Neuronal stem cell (in vitro differentiated cells): ENCODE measurements at regions not wholly inside any gene's neighbourhood (a gene's known extent, or its start where the extent isn't known, plus 50 kb on each side); places are given as distances from the start of the nearest gene placed in this dataset. TPM values are rescaled to one million over a fixed set of nuclear protein-coding genes. Genes with fewer than 3 reads are reported as not detected.

Source experiments
- DNase-seq: peaks from one replicate; pipeline ENCODE4 v3.0.0-alpha.2; 2013; ENCODE audit warnings: low spot score
- H2AFZ ChIP-seq: one replicate; pipeline ENCODE4 v1.6.1; 2013; ENCODE audit warnings: mild to moderate bottlenecking, low read length, inconsistent platforms
- H2AK5ac ChIP-seq: 2 replicates; pipeline ENCODE4 v1.6.1; 2013; ENCODE audit warnings: low read depth, mild to moderate bottlenecking, inconsistent platforms, low read length, moderate library complexity, mixed read lengths
- H2BK120ac ChIP-seq: 2 replicates; pipeline ENCODE4 v1.6.1; 2013; ENCODE audit warnings: low read depth, mild to moderate bottlenecking, inconsistent platforms, low read length, moderate library complexity, mixed read lengths
- H2BK12ac ChIP-seq: one replicate; pipeline ENCODE4 v1.6.1; 2013; ENCODE audit warnings: low read length, inconsistent platforms
- H2BK15ac ChIP-seq: 2 replicates; pipeline ENCODE4 v1.6.1; 2013; ENCODE audit warnings: mild to moderate bottlenecking, low read length, inconsistent platforms, mixed read lengths
- H2BK5ac ChIP-seq: one replicate; pipeline ENCODE4 v1.6.1; 2013; ENCODE audit warnings: inconsistent platforms, mild to moderate bottlenecking, low read length, moderate library complexity
- H3K14ac ChIP-seq: one replicate; pipeline ENCODE4 v1.6.1; 2013; ENCODE audit warnings: low read length, inconsistent platforms
- H3K18ac ChIP-seq: 2 replicates; pipeline ENCODE4 v1.6.1; 2013; ENCODE audit warnings: low read length, inconsistent platforms
- H3K23ac ChIP-seq: 2 replicates; pipeline ENCODE4 v1.6.1; 2013; ENCODE audit warnings: low read depth, mild to moderate bottlenecking, mixed read lengths, low read length, inconsistent platforms; ENCODE audit not compliant: poor library complexity
- H3K27ac ChIP-seq: replicated peaks from 3 replicates; pipeline ENCODE4 v1.5.1; 2013; ENCODE audit warnings: low read length, inconsistent platforms
- H3K27me3 ChIP-seq, 3 experiments: 2 replicates each; pipeline ENCODE4 v1.6.1; 2013; ENCODE audit warnings: low read length in 3 of 3, mild to moderate bottlenecking in 2 of 3, inconsistent platforms in 1 of 3, low read depth in 1 of 3, mixed read lengths in 1 of 3, moderate library complexity in 1 of 3; ENCODE audit not compliant: control insufficient read depth in 3 of 3, insufficient read depth in 3 of 3
- H3K36me3 ChIP-seq, 2 donors: replicated peaks in 1 of 2; 2 replicates each; pipeline ENCODE4 v1.6.1; 2013; ENCODE audit warnings: low read length in 2 of 2; ENCODE audit not compliant: control insufficient read depth in 2 of 2, insufficient read depth in 2 of 2
- H3K4ac ChIP-seq: 2 replicates; pipeline ENCODE4 v1.6.1; 2013; ENCODE audit warnings: inconsistent platforms, mild to moderate bottlenecking, low read length, moderate library complexity
- H3K4me1 ChIP-seq, 2 donors: 1 replicate in 1 of 2; 2 replicates in 1 of 2; pipeline ENCODE4 v1.6.1; 2013; ENCODE audit warnings: low read length in 2 of 2, low read depth in 1 of 2; ENCODE audit not compliant: control insufficient read depth in 2 of 2, insufficient read depth in 1 of 2
- H3K4me2 ChIP-seq: one replicate; pipeline ENCODE4 v1.6.1; 2013; ENCODE audit warnings: mild to moderate bottlenecking, low read length, inconsistent platforms; ENCODE audit not compliant: insufficient read depth, poor library complexity, severe bottlenecking
- H3K4me3 ChIP-seq, 2 donors: 2 replicates each; pipeline ENCODE4 v1.5.1; 2013; ENCODE audit warnings: low read length in 2 of 2, mild to moderate bottlenecking in 2 of 2, inconsistent platforms in 1 of 2, moderate library complexity in 1 of 2
- H3K79me1 ChIP-seq: one replicate; pipeline ENCODE4 v1.6.1; 2013; ENCODE audit warnings: low read depth, mild to moderate bottlenecking, inconsistent platforms, low read length, moderate library complexity
- H3K9ac ChIP-seq: one replicate; pipeline ENCODE4 v1.6.1; 2013; ENCODE audit warnings: mild to moderate bottlenecking, low read depth, low read length, inconsistent platforms; ENCODE audit not compliant: poor library complexity
- H3K9me3 ChIP-seq, 2 donors: replicated peaks in 1 of 2; 2 replicates each; pipeline versions ENCODE3 to v1.6.1; 2013; ENCODE audit warnings: low read length in 2 of 2, mild to moderate bottlenecking in 2 of 2, inconsistent platforms in 1 of 2, low read depth in 1 of 2, mixed read lengths in 1 of 2, moderate library complexity in 1 of 2; ENCODE audit not compliant: control insufficient read depth in 2 of 2, insufficient read depth in 1 of 2
- H4K8ac ChIP-seq: one replicate; pipeline ENCODE4 v1.6.1; 2013; ENCODE audit warnings: low read depth, mild to moderate bottlenecking, inconsistent platforms, low read length, moderate library complexity
- H4K91ac ChIP-seq: one replicate; pipeline ENCODE4 v1.6.1; 2013; ENCODE audit warnings: low read length, low read depth, mild to moderate bottlenecking, inconsistent platforms; ENCODE audit not compliant: poor library complexity
- WGBS, 2 donors: extraction: QIAGEN DNeasy Blood & Tissue Kit; methylation state at CpG; one replicate each; pipeline ENCODE4 v1.1.7; 2013; ENCODE audit warnings: missing lambda C conversion rate in 2 of 2, mixed read lengths in 1 of 2; ENCODE audit not compliant: insufficient read length in 2 of 2, insufficient replicate concordance in 1 of 2; ENCODE audit errors: extremely low coverage in 2 of 2; 5-methylcytosine and 5-hydroxymethylcytosine counted together
- small RNA-seq: library from polyadenylated mRNA; stranded (forward); fragments of <200 nt; extraction: miRNeasy Mini kit (QIAGEN cat#:217004); gene quantifications from one replicate; pipeline ENCODE3, GENCODE V24; 2013; ENCODE audit not compliant: insufficient read depth

DNA sequence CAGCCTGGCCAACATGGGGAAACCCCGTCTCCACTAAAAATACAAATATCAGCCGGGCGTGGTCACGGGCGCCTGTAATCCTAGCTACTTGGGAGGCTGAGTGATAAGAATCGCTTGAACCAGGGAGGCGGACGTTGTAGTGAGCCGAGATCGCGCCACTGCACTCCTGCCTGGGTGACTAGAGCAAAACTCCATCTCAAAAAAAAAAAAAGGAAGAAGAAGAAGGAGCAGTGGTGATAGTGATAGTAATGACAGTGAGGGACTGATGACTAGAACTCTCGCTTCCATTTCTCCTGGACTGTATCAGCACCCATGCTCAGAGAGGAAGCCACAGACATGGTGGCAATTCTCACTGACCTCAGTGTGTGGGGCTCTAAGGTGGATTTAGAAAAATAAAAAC lies 52.6 kb upstream of the CLINT1 start:
- no CpG with 5 or more reads among the region's 12 CpGs for WGBS, 2 donors
- Histone ChIP-seq H4K91ac (no peak overlapping the region), H3K79me1 (no peaks in the 10 kb centered on the region), H3K4me1 (peaks cover 8 to 13% of the 10 kb centered on the region in 2 donors), H3K9me3 (no peaks in the 10 kb centered on the region), H4K8ac (no peak overlapping the region), H2AFZ (no peak overlapping the region), H2BK120ac (no peak overlapping the region), H3K4me3 (no peak overlapping the region), H3K36me3 (no peaks in the 10 kb centered on the region), H3K14ac (no peak overlapping the region), H3K18ac (no peak overlapping the region), H2AK5ac (no peak overlapping the region), H3K27me3 (no peaks in the 10 kb centered on the region), H3K9ac (no peak overlapping the region), H3K4ac (no peak overlapping the region), H2BK5ac (no peak overlapping the region), H2BK15ac (peak overlapping the region; percentile 74), H2BK12ac (no peak overlapping the region), H3K4me2 (no peak overlapping the region), H3K23ac (no peak overlapping the region), H3K27ac (no peak overlapping the region)
- DNase-seq: no peak

Small RNAs in the stretch of these regions (small RNA-seq; reads per million reads assigned to genes)
- gene AC091979.2 (not detected), gene RNU2-48P (1.2 reads per million)
